Naive thymus-derived CD8-positive, alpha-beta T cell (primary cell): ENCODE measurements at regions not wholly inside any gene's neighbourhood (a gene's known extent, or its start where the extent isn't known, plus 50 kb on each side); places are given as distances from the start of the nearest gene placed in this dataset.
"Not testable (repeated sequence)": the region's sequence is repeated elsewhere in the genome, so short reads cannot be mapped to it uniquely, and the experiment has no call there.

ENCODE experiments used
- ATAC-seq, 2 donors: fragments of 150-1000 bp; cut with Tn5 transposase in 1 of 2; sonication (Bioruptor Pico), chemical (Tn5 transposase) in 1 of 2; 1 replicate in 1 of 2; 2 replicates in 1 of 2; pipeline ENCODE4 v1.10.0; 2021; ENCODE audit warnings: mild to moderate bottlenecking in 2 of 2, moderate library complexity in 2 of 2
- POLR2A ChIA-PET: fragments of 350-600 bp; sonication (Branson Sonifier 250); formaldehyde crosslinking; loops from one replicate; lab custom pipeline; 2021; ENCODE audit warnings: antibody characterized with exemption; lab: Charles Lee
- DNase-seq, 10 donors: peaks; one replicate each; pipeline versions ENCODE4 v3.0.0 to v3.0.0-alpha.2; 2020 to 2022
- H3K27ac Mint-ChIP-seq, 10 donors: one replicate each; pipeline ENCODE4 v1.8.0; 2020 to 2022; ENCODE audit warnings: mild to moderate bottlenecking in 10 of 10, mixed read lengths in 10 of 10, moderate library complexity in 4 of 10, inconsistent platforms in 1 of 10
- H3K27me3 Mint-ChIP-seq, 5 donors: one replicate each; pipeline ENCODE4 v1.8.0; 2021 to 2022; ENCODE audit warnings: mixed read lengths in 5 of 5
- H3K36me3 Mint-ChIP-seq, 3 donors: one replicate each; pipeline ENCODE4 v1.8.0; 2020 to 2022; ENCODE audit warnings: mixed read lengths in 3 of 3, mild to moderate bottlenecking in 2 of 3, inconsistent platforms in 1 of 3
- H3K4me1 Mint-ChIP-seq, 4 donors: one replicate each; pipeline ENCODE4 v1.8.0; 2021 to 2022; ENCODE audit warnings: mixed read lengths in 4 of 4
- H3K4me3 Mint-ChIP-seq, 10 donors: one replicate each; pipeline ENCODE4 v1.8.0; 2020 to 2022; ENCODE audit warnings: mild to moderate bottlenecking in 10 of 10, mixed read lengths in 10 of 10, moderate library complexity in 6 of 10, inconsistent platforms in 1 of 10
- H3K9me3 Mint-ChIP-seq, 9 donors: one replicate each; pipeline ENCODE4 v1.8.0; 2020 to 2022; ENCODE audit warnings: mixed read lengths in 9 of 9, mild to moderate bottlenecking in 3 of 9, inconsistent platforms in 1 of 9, moderate library complexity in 1 of 9

DNA sequence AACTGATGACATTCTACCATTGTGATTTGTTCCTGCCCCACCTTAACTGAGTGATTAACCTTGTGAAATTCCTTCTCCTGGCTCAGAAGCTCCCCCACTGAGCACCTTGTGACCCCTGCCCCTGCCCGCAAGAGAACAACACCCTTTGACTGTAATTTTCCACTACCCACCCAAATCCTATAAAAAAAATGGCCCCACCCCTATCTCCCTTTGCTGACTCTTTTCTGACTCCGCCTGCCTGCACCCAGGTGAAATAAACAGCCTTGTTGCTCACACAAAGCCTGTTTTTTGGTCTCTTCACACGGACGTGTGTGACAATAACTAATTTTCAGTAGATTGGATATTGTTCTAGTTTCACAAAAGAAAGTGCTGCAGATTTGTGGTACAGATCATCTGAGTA is 492.2 kb downstream of the RAPGEF2 start:
- H3K27ac Mint-ChIP-seq: peak overlapping the region in 1 of 10 donors; percentile 53
- H3K9me3 Mint-ChIP-seq, H3K36me3 Mint-ChIP-seq, H3K27me3 Mint-ChIP-seq, ATAC-seq, DNase-seq, POLR2A ChIA-PET, H3K4me1 Mint-ChIP-seq, H3K4me3 Mint-ChIP-seq: not testable (repeated sequence)

GRCh38 chr4:159598602-159599001 is 495.7 kb downstream of the RAPGEF2 start:
- no peak for ATAC-seq
- H3K36me3 Mint-ChIP-seq: no peaks in the 10 kb centered on the region
- no peak overlapping the region for H3K27ac Mint-ChIP-seq
- POLR2A ChIA-PET: no interaction called here
- DNase-seq: no peak
- H3K4me1 Mint-ChIP-seq: no peaks in the 10 kb centered on the region
- H3K27me3 Mint-ChIP-seq: no peaks in the 10 kb centered on the region
- H3K4me3 Mint-ChIP-seq: no peak overlapping the region
- H3K9me3 Mint-ChIP-seq: peaks cover 0 to 7% (median 0%) of the 10 kb centered on the region in 9 donors

DNA sequence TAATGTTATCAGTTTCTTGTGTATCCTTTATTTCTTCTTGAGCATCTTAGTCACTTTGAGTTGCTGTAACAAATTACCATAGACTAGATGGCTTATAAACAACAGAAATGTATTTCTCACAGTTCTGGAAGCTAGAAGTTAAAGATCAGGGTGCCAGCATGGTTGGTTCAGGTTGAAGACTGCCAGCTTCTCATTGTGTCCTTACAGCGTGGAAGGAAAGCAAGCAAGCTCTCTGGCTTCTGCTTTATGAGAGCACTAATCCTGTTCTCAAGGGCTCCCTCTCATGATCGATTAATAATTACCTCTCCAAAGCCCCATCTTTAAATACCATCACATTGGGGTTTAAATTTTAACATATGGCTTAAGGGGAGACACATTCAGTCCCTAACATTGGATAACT is 497.2 kb downstream of the RAPGEF2 start:
- POLR2A ChIA-PET: no interaction called here
- ATAC-seq (no peak), DNase-seq (no peak)
- Mint-ChIP-seq H3K27me3 (no peaks in the 10 kb centered on the region), H3K9me3 (peaks cover 0 to 9% (median 0%) of the 10 kb centered on the region in 9 donors), H3K36me3 (no peaks in the 10 kb centered on the region), H3K4me1 (no peaks in the 10 kb centered on the region), H3K4me3 (no peak overlapping the region), H3K27ac (no peak overlapping the region)

DNA sequence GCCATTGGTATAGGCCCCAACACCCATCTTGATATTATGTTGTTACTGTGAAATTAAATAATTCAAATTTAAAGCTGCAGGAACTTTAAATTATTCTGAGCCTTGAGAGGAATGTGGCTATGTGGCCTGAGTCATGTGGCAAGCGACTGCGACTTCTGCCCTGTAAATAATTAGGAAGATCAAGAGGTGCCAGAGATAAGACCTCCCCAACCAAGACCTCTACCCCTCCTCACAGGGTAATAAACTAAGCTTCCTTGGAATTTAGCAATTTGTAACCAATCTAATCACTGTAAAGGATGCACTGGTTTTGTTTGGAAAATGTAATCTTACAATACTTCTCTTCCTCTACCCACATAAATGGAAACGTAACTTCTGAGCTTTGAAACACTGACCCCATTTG is 501.9 kb downstream of the RAPGEF2 start:
- H3K36me3 Mint-ChIP-seq: no peaks in the 10 kb centered on the region
- no peaks in the 10 kb centered on the region for H3K4me1 Mint-ChIP-seq
- DNase-seq (no peak), ATAC-seq (no peak)
- no peaks in the 10 kb centered on the region for H3K27me3 Mint-ChIP-seq
- H3K9me3 Mint-ChIP-seq: peaks cover 0 to 18% (median 0%) of the 10 kb centered on the region in 9 donors
- POLR2A ChIA-PET: no interaction called here
- H3K27ac Mint-ChIP-seq: no peak overlapping the region
- no peak overlapping the region for H3K4me3 Mint-ChIP-seq

DNA sequence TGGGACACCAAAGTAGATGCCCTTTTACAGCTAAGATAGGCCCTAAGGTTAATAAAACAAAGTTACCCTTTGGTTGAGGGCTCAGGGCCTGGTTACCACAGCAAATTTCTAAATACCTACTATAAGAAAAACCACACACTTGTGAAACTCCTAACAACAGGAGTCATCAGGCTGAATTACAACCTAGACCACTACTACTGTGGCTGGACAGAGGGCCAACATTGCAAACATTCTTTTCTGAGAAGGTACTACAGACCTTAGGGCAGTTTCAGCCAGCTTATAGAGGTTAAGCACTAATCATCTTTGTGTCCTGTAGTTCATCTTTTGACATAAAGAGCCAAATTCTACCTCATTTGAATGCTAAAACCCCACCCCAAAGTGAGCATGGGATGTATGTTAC is 504.0 kb downstream of the RAPGEF2 start:
- Mint-ChIP-seq H3K9me3 (peaks cover 0 to 18% (median 1%) of the 10 kb centered on the region in 9 donors), H3K4me3 (no peak overlapping the region), H3K27ac (no peak overlapping the region), H3K27me3 (no peaks in the 10 kb centered on the region), H3K4me1 (no peaks in the 10 kb centered on the region), H3K36me3 (no peaks in the 10 kb centered on the region)
- POLR2A ChIA-PET: no interaction called here
- no peak for ATAC-seq
- DNase-seq: no peak

- H3K27ac Mint-ChIP-seq: no peak overlapping the region
- DNase-seq (no peak), ATAC-seq (no peak)
- no peaks in the 10 kb centered on the region for H3K36me3 Mint-ChIP-seq
- no peaks in the 10 kb centered on the region for H3K27me3 Mint-ChIP-seq
- H3K4me3 Mint-ChIP-seq: no peak overlapping the region
- H3K4me1 Mint-ChIP-seq: no peaks in the 10 kb centered on the region
- peaks cover 0 to 15% (median 4%) of the 10 kb centered on the region in 9 donors for H3K9me3 Mint-ChIP-seq
- POLR2A ChIA-PET: no interaction called here
Measured at GRCh38 chr4:159607809-159608208, 504.9 kb downstream of the RAPGEF2 start.

DNA sequence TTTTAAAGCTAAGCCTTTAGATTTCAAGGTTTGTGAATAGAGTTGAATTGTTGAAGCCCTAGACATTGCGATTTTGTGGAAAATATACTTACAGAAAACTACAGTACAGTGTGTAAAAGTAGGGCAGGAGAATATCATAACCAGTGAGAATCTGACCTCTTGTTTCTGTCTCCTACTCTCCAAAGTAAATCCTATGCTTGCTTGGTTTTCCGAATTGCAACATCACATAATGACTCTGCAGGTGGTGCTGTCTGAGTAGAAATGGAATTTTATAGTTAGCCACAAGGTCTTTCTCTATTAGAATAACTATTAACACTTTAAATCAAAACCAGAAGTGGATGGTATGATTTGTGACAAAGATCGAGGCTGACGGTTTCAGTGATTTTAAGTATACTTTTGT is 505.6 kb downstream of the RAPGEF2 start:
- no peak for DNase-seq
- Mint-ChIP-seq H3K36me3 (no peaks in the 10 kb centered on the region), H3K4me3 (no peak overlapping the region), H3K9me3 (peaks cover 0 to 12% (median 5%) of the 10 kb centered on the region in 9 donors), H3K27me3 (no peaks in the 10 kb centered on the region), H3K4me1 (no peaks in the 10 kb centered on the region), H3K27ac (no peak overlapping the region)
- no peak for ATAC-seq
- POLR2A ChIA-PET: no interaction called here

GRCh38 chr4:159632031-159632430 is 529.2 kb downstream of the RAPGEF2 start:
- Mint-ChIP-seq H3K36me3 (no peaks in the 10 kb centered on the region), H3K4me3 (no peak overlapping the region), H3K27ac (no peak overlapping the region), H3K27me3 (no peaks in the 10 kb centered on the region), H3K4me1 (no peaks in the 10 kb centered on the region), H3K9me3 (peaks cover 0 to 21% (median 0%) of the 10 kb centered on the region in 9 donors)
- ATAC-seq (no peak), DNase-seq (no peak)
- POLR2A ChIA-PET: no interaction called here

GRCh38 chr4:159639671-159640323 is 536.9 kb downstream of the RAPGEF2 start:
- POLR2A ChIA-PET: no interaction called here
- peaks cover 0 to 14% (median 4%) of the 10 kb centered on the region in 9 donors for H3K9me3 Mint-ChIP-seq
- H3K4me1 Mint-ChIP-seq: no peaks in the 10 kb centered on the region
- DNase-seq (no peak), ATAC-seq (no peak)
- no peaks in the 10 kb centered on the region for H3K36me3 Mint-ChIP-seq
- H3K27ac Mint-ChIP-seq: no peak overlapping the region
- H3K27me3 Mint-ChIP-seq: peaks cover 0 to 3% (median 0%) of the 10 kb centered on the region in 5 donors
- H3K4me3 Mint-ChIP-seq: no peak overlapping the region

DNA sequence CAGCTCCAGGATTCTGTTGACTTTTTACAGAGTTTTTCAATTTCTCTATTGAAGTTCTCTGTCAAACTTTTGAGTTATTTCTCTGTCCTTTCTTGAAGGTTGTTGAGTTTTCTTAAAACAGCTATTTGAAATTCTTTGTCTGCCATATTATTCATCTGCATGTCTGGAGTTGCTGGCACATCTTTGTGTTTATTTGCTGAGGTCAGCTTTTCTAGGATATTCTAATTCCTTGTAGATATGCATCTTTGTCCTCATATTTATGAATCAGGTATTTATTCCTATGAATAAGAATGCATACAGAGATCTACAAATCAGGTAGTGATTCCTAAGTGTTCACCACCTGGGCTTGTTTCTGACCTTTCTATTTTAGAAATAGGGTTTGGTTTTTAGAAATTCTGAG is 546.4 kb downstream of the RAPGEF2 start:
- DNase-seq: no peak
- no peak overlapping the region for H3K4me3 Mint-ChIP-seq
- no peaks in the 10 kb centered on the region for H3K4me1 Mint-ChIP-seq
- no peak overlapping the region for H3K27ac Mint-ChIP-seq
- peaks cover 0 to 22% (median 12%) of the 10 kb centered on the region in 9 donors for H3K9me3 Mint-ChIP-seq
- no peak for ATAC-seq
- POLR2A ChIA-PET: no interaction called here
- no peaks in the 10 kb centered on the region for H3K27me3 Mint-ChIP-seq
- no peaks in the 10 kb centered on the region for H3K36me3 Mint-ChIP-seq

- no peaks in the 10 kb centered on the region for H3K4me1 Mint-ChIP-seq
Measured at GRCh38 chr4:159652871-159653270, 550.0 kb downstream of the RAPGEF2 start.

DNA sequence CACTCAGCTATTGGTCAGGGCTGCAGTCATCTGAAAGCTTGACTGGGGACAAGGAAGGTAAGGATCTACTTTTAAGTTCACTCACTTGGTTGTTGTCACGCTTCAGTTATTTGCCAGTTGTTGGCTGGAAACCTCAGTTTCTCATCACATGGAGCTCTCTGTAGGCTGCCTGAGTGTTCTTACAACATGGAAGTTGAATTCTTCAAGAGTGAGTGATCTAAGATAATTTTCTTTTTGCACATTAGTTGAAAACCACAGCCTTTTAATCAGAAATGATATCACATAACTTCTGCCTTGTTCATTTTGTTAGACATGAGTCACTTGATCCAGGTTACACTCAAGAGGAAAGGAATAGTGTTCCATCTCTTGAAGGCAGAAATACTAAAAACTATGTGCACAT is 552.7 kb downstream of the RAPGEF2 start:
- Mint-ChIP-seq H3K9me3 (peaks cover 0 to 8% (median 3%) of the 10 kb centered on the region in 9 donors), H3K4me3 (no peak overlapping the region), H3K36me3 (no peaks in the 10 kb centered on the region), H3K27ac (no peak overlapping the region), H3K4me1 (no peaks in the 10 kb centered on the region), H3K27me3 (no peaks in the 10 kb centered on the region)
- ATAC-seq (no peak), DNase-seq (no peak)
- POLR2A ChIA-PET: no interaction called here

More at GRCh38 chr4:159652871-159653270, 550.0 kb downstream of the RAPGEF2 start:
- H3K9me3 Mint-ChIP-seq: peaks cover 0 to 22% (median 12%) of the 10 kb centered on the region in 9 donors
- POLR2A ChIA-PET: no interaction called here
- DNase-seq (no peak), ATAC-seq (no peak)
- H3K27ac Mint-ChIP-seq: no peak overlapping the region
- H3K4me3 Mint-ChIP-seq: no peak overlapping the region
- H3K27me3 Mint-ChIP-seq: no peaks in the 10 kb centered on the region
- H3K36me3 Mint-ChIP-seq: no peaks in the 10 kb centered on the region

DNA sequence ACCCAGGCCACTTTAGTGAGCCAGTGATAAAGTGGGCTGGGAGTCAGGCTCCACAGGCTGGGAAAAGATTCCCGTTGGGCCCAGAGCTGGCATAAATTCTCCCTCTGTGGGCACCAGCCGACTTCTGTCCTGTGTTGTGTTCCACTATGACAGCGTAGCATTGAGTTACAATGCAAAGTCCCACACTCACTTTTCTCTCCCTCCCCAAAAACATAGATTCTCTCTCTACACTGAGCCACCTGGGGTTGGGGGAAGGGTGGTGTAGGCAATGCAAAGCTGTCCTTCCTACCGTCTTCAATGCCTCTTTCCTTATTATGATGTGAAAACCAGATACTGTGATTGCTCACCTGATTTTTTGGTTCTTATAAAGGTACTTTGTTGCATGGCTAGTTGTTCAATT is 566.2 kb downstream of the RAPGEF2 start:
- no peaks in the 10 kb centered on the region for H3K36me3 Mint-ChIP-seq
- peaks cover 0 to 14% (median 5%) of the 10 kb centered on the region in 9 donors for H3K9me3 Mint-ChIP-seq
- no peak overlapping the region for H3K27ac Mint-ChIP-seq
- no peak for ATAC-seq
- no peak overlapping the region for H3K4me3 Mint-ChIP-seq
- DNase-seq: no peak
- H3K4me1 Mint-ChIP-seq: no peaks in the 10 kb centered on the region
- POLR2A ChIA-PET: no interaction called here
- H3K27me3 Mint-ChIP-seq: no peaks in the 10 kb centered on the region

- Mint-ChIP-seq H3K27ac (no peak overlapping the region), H3K4me1 (no peaks in the 10 kb centered on the region), H3K36me3 (no peaks in the 10 kb centered on the region), H3K4me3 (no peak overlapping the region), H3K9me3 (peaks cover 0 to 8% (median 2%) of the 10 kb centered on the region in 9 donors), H3K27me3 (no peaks in the 10 kb centered on the region)
- ATAC-seq (no peak), DNase-seq (no peak)
- POLR2A ChIA-PET: no interaction called here
Measured at GRCh38 chr4:159673221-159673620, 570.3 kb downstream of the RAPGEF2 start.
